Fibroblast of skin of abdomen (primary cell): ENCODE measurements at regions not wholly inside any gene's neighbourhood (a gene's known extent, or its start where the extent isn't known, plus 50 kb on each side); places are given as distances from the start of the nearest gene placed in this dataset.

ENCODE experiments used
- DNase-seq: peaks from one replicate; pipeline ENCODE4 v3.0.0-alpha.2; 2013

DNA sequence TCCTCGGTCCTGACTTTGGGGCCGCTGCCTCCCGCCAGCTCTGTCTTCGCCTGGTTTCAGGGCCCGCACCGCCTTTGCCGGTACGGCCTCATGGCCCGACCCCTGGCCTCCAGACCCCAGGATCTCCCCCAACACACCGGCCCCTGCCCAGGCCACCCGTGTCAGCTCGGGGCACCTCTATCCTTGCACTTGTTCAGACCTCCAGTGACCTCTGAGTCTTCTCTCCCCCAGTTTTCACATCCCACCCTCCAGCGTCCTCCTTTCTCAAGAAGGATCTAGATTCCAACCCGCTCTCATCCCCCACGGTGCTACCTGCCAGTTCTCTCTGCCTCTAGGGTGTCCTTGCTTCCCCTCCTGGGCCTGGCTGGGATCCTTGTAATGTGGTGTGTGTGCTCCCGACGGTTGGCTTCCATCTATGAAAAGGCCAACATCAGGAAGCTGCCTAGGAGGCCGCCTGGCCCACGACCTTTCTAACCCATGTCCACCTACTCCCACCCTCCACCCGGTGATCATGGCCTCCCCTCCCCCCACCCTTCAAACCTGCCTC is 61.1 kb downstream of the SPATA31C2 start:
- DNase-seq = no peak

DNA sequence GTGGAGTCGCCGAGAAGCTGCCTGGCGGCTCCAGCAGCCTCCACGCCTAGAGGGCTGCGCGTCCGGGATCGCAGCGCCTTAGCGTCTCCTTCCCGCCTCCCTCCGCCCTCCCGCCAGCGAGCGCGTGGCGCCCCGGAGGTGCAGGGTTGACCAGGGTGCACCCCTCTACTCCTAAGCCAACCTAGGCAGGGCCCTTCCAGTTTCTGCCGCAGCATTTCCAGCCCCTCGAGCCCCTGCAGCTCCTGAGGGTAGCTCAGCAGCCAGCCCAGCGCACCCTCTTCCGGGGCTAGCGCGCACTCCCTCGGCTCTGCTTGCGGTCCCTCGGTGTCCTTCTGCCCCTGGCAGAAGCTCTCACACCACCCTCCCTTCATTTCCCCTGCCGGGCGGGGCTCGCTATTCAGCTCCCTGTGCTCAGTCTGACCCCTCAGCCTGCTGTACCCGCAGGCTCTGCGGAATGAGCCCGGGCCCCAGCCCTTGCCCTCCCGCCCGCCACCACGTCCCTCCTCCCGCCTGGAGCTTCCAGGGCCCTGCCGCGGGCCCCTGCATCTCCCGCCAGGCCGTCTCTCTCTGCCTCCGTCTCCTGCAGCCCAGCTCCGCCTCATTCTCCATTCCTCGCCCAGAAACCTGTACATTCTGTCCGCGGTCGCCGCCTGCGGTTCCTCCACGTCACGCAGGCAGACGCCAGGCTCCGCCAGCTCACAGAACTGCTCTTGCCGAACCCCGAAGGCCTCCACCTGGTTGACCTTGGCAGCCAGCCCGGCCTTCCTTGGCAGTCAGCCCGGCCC is 61.8 kb downstream of the SPATA31C2 start:
- DNase-seq = peak; percentile 79

DNA sequence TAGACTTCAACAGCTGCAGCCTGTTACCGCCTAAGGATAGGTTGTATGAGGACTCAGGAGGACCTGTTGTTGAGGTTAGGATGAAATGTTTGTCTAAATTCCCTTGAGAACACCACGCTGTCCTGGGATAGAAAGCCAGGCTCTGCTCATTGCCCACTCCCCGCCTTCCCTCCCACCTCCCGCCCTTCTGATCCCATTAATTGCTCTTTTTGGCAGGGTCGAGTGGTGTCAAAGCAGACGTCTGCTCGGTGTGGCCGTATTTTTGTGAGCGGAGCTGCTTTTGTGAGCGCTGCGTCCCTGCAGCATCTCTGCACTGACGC is 62.3 kb downstream of the SPATA31C2 start:
- no peak for DNase-seq

DNA sequence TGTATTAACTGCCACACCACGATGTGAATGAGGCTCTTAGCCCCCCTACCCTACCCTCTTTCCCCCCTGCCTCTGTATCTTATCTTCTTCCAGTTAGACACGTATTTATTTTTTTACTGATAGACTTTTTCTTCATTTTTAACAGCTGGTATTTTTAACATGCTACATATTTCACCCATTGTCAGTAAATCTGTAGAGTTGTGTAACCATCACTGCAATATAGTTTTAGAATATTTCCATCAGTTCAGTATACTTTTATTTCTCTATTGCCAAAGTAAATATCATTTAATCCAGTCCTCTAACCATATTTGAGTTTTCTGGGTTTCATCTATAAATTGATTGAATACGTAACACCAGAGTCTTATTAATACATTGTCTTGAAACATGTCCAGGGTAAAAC is 62.8 kb downstream of the SPATA31C2 start:
- no peak for DNase-seq

DNA sequence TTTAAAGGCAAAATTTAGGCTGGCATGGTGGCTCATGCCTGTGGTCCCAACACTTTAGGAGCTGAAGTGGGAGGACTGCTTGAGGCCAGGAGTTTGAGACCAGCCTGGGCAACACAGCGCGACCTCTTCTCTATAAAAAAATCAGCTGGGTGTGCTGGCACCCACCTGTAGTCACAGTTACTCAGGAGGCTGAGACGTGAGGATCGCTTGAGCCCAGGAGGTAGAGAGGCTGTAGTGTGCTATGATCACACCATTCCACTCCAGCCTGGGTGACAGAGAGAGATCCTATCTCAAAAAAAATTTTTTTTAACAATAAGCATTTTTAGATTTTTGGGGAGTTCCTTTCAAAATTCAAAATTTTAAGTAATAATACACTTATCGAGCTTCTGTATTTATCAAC is 63.3 kb downstream of the SPATA31C2 start:
- DNase-seq = no peak

DNA sequence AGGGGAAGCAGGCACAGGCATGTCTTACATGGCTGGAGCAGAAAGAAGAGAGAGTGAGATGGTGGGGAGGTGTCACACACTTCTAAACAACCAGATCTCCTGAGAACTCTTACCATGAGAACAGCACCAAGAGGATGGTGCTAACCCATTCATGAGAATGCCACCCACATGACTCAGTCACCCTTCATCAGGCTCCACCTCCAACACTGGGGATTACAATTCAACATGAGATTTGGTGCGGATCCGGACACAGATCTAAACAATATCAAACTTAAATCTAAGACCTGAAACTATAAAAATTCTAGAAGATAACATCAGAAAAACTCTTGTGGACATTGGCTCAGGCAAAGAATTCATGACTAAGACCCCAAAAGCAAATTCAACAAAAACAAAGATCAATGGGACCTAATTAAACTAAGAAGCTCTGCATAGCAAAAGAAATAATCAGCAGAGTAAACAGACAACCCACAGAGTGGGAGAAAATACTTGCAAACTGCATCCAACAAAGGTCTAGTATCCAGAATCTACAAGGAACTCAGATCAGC is 65.4 kb downstream of the SPATA31C2 start:
- no peak for DNase-seq

DNA sequence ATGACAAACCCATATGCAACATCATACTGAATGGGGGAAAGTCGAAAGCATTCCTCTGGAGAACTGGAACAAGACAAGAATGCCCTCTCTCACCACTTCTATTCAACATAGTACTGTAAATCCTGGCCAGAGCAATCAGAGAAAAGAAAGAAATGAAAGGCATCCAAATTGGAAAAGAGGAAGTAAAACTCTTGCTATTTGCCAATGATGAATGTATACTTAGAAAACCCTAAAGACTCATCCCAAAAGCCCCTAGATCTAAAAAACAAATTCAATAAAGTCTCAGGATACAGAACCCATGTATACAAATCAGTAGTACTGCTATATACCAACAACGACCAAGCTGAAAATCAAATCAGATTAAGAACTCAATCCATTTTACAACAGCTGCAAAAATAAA is 66.9 kb downstream of the SPATA31C2 start:
- no peak for DNase-seq

DNA sequence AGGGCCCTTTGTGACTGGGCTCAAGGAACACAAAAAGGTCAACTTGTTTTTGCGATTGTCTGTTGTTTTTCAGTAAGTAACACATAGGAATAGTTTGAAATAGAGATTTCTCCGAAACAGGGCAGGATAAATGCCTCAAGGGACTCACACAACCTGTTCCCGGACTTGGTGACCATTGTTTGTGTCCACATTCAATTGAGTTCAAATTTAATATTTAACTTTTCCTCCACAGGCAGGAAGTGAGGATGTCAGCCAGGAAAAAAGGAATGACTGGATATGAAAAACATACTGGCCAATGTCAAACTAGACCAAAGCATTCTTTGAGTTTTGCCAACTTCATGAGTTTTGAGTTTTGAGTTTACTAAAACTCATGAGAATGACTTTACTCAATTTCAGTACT is 72.7 kb downstream of the SPATA31C2 start:
- DNase-seq = no peak

DNA sequence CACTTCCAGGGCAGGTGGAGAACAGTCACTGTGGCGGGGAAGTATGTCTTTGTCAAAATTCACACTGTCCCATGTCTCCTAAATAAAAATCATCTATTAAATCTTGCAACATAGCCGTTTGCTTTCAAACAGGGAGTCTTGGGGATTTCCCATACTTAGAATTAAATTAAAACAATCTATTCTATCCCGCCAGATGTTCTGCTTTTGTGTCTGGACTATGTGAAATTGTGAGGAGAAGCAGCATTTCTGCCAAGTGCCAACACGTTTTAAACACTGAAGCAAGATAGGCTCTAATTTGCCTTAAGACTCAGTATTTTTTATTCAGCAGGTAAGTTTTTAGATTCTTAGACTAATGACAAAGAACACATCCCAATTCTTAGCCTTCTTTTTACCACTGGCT is 73.7 kb downstream of the SPATA31C2 start:
- DNase-seq = no peak

DNA sequence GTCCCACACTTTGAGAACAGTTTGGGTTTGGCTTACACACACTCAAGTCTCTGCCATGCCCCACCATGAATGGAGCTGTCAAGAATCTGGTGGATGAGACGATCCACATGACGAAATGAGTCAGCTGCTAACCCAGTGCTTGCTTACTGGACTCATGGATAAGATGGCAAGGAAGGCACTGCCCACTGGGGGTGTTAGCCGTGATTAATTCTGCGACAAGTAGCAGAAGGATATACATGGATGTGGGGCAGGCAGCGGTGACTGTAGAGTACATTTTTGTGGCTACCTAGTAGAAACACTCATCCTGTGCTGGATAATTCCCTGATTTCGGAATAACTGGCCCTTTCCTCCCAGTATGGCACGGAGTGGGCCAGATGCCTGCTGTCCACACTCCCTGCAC is 77.5 kb downstream of the SPATA31C2 start:
- DNase-seq = no peak

DNA sequence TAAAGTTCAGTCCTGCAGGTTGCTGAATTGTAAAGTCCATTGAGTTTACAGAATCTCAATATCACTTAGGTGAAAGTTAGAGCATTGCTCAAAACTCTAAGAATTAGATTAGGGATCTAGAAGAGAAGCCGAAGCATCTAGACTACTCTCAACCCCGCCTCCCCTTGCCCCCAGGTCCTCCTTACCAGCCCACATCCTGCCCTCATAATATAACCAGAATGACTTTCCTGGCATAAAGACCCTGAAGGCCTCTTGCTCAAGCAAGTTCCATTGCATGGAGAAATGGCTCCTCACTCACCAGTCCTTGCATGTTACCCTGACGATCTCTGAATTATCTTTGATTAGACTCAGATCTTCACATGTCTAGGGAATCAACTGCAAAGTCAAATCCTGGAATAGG is 78.8 kb downstream of the SPATA31C2 start:
- DNase-seq = no peak

DNA sequence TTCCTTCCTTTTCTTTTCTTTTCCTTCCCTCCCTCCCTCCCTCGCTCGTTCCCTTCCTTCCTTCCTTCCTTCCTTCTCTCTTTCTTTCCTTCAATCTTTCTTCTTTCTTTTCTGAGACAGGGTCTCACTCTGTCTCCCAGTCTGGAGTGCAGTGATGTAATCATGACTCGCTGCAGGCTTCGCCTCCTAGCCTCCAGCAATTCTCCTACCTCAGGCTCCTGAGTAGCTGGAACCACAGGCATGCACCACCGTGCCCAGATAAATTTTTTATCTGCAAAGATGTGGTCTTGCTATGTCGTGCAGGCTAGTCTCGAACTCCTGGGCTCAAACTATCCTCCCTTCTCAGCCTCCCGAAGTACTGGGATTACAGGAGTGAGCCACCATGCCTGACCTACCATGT is 81.4 kb downstream of the SPATA31C2 start:
- DNase-seq = peak; percentile 78

DNA sequence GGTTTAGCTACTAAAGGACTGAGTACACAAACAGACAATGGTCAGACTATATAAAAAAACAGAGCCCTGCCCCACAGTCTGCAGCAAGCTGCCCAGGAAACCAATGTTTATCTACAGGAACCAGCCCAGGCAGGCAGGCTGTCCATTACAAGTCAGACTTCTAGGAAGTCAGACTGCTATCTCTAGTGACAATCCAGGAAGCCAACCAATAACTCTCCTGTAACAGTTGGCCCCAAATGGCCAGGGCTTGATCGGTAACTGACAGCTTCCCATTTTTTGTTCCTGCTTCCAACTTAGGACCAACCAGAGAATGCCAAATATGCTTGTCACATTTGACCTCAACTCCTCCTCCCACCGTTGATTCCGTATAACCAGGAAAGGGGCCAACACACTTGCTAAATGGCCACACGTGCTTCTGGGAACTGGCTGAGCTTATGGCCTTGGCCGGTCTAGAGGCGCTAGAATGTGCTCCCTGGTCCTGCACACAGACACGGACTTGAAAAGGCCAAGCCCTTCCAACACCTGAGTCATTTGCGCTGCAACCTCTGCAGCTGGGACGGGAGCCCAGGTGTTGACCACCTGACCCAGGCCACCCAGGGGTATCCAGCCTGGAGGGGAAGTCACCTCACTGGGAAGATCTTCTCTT is 79.6 kb upstream of the CDK20 start:
- DNase-seq = no peak

DNA sequence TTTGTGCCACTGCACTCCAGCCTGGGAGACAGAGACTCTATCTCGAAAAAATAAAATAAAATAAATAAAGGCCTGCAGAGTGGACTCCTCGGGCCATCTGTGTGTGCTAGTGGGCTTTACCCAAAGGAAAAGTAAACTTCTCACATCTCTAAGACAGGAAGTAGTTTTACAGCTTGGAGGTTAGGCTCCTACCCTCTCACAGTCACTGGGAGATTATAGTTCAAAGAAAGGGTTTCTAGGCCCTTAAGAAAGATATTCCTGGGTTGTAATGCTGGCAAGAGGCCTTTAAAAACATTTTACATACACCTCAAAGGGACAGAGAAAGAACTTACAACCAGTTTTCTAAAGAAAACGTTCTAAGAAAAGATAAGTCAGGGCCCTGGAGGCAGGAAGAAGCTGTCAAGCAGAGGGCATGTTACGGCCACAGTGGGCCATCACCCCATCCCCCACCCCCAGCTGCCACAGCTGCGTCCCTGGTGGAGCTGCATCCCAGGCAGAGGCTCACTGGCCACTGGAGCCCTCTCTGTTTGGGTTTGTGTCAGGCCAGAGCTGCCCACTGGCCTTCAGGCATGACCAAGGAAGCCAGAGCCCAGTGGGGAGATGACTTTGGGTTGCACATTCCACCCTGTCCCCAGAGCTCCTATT is 78.1 kb upstream of the CDK20 start:
- no peak for DNase-seq

DNA sequence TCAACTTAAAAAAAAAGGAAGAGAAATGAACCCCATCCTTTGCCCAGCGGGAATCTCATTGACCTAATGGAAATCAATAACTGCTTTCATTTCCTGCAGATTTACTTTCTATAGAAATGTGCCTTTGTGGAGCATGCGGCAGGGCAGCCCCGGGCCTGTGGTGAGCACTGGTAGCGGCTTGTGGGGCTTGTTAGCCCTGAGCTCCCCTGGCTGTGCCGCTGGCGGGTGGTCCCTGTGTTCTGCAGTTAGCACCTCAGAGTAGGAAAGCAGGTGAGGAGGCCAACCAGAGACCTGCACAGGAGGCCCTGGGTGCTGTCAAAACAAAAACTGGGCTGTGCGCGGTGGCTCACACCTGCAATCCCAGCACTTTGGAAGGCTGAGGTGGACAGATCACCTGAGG is 76.8 kb upstream of the CDK20 start:
- DNase-seq = no peak

DNA sequence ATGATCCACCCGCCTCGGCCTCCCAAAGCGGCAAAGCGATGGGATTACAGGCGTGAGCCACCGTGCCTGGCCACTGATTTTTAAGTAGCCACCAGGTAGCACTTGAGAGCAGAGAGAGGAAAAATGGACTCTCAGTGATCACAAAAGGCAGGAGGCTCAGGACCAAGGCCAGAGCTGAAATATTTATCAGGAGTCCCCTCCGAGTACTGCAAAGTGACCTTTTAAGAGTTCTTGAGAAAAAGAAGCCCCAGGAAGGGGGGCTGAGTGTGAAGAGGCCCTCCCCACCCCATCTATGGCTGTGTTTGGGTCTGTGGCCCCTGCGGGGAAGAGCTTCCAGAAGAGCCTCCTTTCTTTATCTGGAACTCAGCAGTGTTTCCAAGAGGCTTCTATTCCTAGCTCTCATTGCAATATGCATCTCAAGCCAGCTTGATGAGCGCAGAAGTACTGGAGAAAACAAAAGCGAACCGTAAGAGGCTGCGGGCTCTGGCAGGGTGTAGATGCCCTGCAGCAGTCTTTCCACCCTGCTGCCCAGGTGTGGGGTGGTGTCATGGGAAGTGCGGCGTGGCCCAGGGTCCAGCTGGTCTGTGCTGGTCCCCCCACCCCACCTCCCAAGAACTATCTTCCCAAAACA is 75.5 kb upstream of the CDK20 start:
- no peak for DNase-seq

DNA sequence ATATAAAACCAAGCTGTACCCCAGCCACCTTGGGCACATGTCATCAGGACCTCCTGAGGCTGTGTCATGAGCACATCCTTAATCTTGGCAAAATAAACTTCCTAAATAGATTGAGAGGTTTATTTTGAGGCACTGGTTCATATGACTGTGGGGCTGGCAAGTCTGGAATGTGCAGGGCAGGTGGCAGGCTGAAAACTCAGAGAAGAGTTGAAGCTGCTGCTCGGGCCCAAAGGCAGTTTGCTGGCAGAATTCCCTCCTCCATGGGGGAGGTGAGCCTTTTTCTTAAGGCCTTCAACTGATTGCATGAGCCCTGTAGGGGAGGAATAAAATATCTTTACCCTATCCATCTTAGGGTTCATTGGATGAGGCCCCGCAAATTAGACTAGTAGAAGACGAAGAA is 72.2 kb upstream of the CDK20 start:
- DNase-seq = no peak

DNA sequence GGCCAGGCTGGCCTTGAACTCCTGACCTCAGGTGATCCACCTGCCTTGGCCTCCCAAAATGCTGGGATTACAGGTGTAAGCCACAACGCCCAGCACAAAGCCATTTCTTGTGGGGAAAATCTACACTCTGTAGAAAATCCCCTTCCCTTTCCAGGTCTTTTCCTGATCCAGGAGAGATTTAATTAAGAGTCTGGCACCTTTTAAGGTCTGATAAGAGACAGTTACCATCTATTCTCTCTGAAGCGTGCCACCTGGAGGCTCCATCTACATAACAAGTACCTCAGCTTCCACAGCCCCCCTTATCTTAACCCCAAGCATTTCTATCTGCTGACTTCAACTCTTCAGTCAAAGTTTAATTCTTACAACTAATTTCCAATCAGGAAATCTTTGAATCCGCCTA is 71.4 kb upstream of the CDK20 start:
- DNase-seq = no peak

DNA sequence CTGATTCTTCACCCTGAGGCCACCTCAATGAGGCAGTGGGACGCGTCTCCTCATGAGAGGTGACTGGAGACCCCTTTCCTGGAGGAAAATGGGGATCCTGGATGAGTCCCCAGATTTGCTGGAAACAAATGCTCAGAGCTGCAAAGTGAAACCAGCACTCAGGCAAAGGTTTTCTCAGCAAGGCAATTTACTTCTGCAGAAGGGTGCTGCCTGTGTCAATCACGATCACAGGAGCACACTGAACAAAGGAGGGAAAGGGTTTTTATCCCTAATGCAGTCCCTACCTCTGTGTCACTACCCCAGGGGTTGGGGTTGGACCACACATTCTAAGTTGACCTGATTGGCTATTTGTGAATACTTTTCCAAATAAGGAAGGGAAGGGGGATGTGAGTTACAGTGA is 69.9 kb upstream of the CDK20 start:
- DNase-seq = no peak

DNA sequence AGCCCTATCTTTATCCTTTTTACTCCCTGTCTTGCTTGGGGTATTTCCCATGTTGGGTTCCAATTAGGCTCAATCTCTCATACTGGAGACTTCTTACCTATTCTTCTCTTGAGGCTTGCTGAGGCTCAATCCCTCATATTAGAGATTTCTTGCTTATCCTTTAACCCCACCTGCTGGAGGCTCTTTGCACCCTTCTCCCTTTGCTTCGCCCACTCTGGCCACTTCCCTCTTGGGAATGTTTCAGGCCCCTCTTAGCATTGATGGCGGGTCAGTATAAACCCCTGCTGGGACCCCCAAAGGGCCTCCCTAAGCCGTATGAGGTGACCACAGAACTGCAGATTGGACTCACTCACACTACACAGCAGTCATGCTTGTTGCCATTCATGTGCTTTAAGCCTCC is 69.3 kb upstream of the CDK20 start:
- DNase-seq = no peak

DNA sequence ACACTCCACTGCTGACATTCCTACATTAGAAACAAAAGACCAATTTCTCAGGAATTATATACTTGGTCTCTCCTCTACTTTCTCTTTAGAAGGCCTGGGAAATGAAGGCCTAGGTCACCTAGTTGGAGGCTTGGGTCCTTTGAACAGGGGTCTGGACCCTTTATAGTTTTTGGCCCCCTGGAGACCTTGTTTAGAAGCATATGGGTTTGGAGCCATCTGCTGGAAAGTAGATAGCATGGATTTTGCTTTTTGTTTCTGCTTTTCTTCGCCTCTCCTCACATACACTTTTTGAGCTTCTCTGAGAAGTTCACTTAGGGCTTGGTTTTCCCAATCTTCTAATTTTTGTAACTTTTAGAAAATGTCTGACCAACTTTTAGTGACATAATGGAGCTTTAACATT is 67.1 kb upstream of the CDK20 start:
- no peak for DNase-seq

DNA sequence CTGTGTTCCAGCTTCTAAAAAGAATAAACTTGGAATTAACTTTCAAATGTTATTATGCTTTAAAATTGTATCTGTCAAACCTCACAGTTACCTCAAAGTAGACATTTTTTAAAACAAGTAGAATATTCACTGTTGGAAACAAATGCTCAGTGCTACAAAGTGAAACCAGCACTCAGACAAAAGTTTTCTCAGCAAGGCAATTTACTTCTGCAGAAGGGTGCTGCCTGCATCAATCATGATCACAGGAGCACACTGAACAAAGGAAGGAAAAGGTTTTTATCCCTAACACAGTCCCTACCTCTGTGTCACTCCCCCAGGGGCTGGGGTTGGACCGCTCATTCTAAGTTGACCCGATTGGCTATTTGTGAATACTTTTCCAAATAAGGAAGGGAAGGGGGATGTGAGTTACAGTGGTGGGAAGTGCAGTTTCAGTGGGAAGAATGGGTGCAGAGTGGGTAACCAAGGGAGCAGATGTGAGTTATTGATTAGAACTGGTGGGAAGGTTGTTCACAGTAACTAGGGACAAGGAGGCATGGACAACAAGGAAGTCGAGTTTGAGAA is 63.0 kb upstream of the CDK20 start:
- no peak for DNase-seq

DNA sequence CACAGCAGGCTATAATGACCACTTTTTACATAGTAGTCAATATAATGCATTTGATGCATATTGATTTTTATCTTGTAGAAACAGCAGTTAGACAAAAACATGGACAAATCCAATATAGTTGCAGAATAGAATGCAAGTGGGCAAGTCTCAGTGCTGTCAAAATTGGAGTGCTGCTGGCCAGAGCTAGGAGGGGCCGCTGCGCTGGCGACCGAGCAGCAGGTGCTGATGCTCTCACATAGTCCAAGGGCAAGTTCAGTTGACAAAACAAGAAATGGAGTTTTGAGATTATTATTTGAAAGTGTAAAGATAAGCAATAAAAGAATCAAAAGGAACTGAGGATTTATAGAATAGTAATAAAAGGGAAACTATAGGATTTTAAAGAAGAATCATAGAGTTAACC is 60.6 kb upstream of the CDK20 start:
- DNase-seq = no peak
